Omental fat pad (tissue), 3 donors: ENCODE measurements at regions not wholly inside any gene's neighbourhood (a gene's known extent, or its start where the extent isn't known, plus 50 kb on each side); places are given as distances from the start of the nearest gene placed in this dataset.

ENCODE experiments used
- ATAC-seq: fragments of 150-250 bp; one replicate; pipeline ENCODE4 v1.9.1; 2016; ENCODE audit warnings: mild to moderate bottlenecking, moderate library complexity; ENCODE audit not compliant: low FRiP score
- DNase-seq: peaks from one replicate; pipeline ENCODE4 v3.0.0-alpha.2; 2019; ENCODE audit warnings: low spot score
- TF ChIP-seq, protein P1 (sequence below), 3 donors: fragments of 450-650 bp; IDR thresholded peaks; one replicate each; pipeline ENCODE4 v1.5.1; 2016 to 2017; ENCODE audit warnings: antibody characterized with exemption in 3 of 3, mild to moderate bottlenecking in 3 of 3, moderate library complexity in 2 of 3

DNA sequence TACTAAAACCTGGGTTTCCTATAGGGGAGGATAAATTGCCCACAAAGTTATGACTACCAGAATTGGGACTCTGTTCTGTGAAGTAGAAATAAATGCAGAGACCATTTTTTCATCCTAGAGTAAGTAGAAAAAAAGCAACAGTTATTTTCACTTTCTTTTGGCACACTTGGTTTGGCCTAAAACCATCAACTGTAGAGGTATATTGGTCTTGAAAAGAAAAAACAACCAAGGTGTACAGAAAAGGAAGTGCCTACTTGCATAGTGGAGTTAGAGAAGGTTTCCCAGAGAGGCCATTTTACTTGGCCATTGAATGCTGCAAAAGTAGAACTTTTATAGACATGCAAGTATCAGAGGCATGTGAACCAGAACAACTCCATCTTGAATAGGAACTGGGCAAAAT lies 89.4 kb upstream of the TACR1 start:
- TF ChIP-seq, protein P1, sequence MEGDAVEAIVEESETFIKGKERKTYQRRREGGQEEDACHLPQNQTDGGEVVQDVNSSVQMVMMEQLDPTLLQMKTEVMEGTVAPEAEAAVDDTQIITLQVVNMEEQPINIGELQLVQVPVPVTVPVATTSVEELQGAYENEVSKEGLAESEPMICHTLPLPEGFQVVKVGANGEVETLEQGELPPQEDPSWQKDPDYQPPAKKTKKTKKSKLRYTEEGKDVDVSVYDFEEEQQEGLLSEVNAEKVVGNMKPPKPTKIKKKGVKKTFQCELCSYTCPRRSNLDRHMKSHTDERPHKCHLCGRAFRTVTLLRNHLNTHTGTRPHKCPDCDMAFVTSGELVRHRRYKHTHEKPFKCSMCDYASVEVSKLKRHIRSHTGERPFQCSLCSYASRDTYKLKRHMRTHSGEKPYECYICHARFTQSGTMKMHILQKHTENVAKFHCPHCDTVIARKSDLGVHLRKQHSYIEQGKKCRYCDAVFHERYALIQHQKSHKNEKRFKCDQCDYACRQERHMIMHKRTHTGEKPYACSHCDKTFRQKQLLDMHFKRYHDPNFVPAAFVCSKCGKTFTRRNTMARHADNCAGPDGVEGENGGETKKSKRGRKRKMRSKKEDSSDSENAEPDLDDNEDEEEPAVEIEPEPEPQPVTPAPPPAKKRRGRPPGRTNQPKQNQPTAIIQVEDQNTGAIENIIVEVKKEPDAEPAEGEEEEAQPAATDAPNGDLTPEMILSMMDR (IDR thresholded peaks at IDR 0.05) = no peak
- DNase-seq (no peak), ATAC-seq (no peak)

DNA sequence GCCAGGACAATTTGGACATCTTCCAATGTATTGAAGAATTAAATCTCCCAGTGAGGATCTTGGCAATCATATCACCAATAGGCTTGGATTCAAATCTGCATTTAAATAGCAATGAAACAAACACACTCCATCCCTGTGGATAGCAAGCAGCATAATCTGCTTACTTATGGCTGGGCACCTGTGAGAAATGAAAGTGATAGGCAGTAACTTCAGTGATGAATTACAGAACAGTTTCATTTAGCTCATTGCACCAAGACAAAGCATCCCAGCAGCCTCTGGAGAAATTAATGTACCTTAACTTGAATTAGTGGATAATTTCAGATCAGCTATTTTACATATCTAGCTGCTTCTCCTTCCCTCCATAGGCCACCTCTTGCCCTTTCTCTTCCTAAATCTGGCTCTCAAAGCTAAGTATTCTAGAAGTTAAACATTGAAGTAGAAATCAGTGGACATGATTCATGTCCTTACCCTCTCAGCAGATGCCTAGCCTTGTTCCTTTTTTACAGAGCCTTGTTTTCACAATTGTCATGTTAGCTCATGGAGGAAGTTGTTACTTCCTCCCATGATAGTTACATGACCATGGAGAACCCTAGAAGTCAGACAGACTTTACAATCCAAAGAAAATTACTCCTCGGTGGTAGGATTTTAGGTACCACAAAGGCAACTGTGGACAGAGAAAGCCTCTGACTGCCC lies 88.5 kb upstream of the TACR1 start:
- ATAC-seq (no peak), DNase-seq (no peak)
- TF ChIP-seq, protein P1 (IDR thresholded peaks at IDR 0.05) = no peak

DNA sequence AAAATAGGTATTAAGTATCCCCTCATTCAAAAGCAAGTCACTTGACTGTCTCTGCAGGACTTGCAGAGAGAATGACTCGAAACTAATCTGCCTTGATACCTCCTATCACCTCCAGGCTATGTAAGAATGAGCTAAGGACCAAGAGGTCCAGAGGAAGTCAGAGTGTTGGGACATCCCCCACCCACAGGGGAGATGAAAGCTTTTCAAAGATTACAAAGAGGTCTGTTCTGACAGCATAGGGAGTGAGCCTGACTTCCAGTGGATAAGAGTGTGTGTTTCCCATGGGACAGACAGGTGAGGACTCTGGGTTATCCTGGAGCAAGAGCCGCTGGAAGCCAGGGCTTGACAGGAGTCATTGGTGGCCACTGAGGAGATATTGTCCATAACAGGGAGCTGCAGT lies 85.0 kb upstream of the TACR1 start:
- no peak for ATAC-seq

DNA sequence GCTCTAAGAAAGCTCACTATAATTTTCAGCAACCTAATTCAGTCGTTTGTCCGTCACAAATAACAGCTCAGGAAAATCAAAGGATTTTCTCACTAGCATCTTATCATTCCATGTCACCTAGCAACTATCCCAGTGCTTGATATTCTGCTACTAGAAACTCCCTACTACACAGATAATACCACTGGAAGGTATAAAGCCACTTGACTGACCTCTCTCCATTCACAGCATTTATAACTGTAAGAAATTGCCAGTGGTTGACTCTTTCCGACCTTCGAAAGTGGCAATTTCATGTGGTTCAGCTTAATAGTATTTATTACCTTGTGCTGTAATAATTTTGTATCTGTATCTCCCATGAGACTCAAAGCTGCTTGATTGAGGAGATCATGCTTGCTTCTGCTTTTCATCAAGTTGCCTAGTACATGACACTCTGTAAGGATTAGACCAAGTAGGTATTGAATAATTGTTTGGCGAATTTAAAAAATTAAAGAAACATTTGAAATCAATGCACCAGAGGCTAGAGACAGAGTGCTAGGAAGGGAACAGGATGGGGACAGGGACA lies 79.6 kb upstream of the TACR1 start:
- TF ChIP-seq, protein P1 (IDR thresholded peaks at IDR 0.05) = no peak
- DNase-seq (no peak), ATAC-seq (no peak)

More for the DNA sequence above, 85.0 kb upstream of the TACR1 start:
- TF ChIP-seq, protein P1 (IDR thresholded peaks at IDR 0.05) = no peak
- DNase-seq = no peak

DNA sequence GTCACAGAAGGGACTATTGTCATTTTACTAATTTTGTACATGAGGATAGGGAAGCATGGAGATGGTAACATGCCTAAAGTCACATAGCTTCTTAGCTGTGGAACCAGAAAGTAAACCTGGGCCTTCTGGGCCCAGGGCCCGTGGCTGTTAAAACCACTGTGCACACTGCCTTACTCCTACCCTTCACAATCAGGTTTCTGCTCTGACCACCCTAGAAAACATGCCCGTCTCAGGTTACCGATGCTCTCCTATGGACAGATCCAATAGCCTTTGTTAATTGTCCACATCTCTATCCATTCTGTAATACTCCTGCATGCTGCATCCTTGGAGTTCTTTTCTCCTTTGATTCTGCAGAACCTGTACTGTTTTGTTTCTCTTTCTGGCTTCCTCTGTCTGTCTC lies 79.0 kb upstream of the TACR1 start:
- ATAC-seq (no peak), DNase-seq (no peak)
- TF ChIP-seq, protein P1 (IDR thresholded peaks at IDR 0.05) = no peak

DNA sequence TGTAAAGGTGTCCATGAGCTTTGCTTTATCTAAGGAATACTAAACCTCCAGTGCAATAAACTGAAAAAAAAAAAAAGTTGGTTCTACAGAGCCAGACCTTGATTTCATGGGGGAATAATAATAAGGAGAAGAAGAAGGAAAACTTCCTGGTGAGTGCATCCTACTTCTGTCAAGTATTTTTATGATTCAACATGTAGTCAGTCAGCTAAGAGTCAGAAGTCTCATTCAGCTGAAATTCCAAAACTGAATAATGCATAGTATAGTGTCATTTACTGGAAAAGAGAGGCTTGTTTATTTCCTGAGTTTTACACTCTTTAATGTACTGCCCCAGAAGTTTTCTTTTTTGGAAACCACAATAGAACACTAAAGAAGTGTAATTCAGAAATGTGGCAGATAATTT lies 77.8 kb upstream of the TACR1 start:
- TF ChIP-seq, protein P1 (IDR thresholded peaks at IDR 0.05) = no peak
- no peak for ATAC-seq
- no peak for DNase-seq
